ENCODE measurements at regions not wholly inside any gene's neighbourhood (a gene's known extent, or its start where the extent isn't known, plus 50 kb on each side); places are given as distances from the start of the nearest gene placed in this dataset.
"Not testable (repeated sequence)": the region's sequence is repeated elsewhere in the genome, so short reads cannot be mapped to it uniquely, and the experiment has no call there.

DNA sequence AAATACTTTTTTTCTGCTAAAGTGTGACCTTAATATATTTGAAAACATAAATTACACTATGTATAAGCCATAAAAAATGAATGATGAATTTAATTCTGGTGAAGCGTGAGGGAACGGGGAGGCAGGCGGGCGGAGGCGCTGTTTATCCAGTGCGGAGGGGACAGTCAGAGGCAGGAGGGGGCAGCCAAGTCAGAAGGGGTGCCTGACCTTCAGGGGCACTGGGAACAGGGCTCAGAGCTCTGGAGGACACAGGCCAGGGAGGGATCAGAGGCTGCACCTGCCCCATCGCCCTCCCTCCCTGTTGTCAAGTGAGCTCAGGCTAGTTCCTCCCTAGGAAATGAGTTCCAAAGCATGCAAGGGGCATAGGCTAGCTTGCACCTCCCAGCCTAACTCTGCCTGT is 82.0 kb upstream of the CASZ1 start:
- Histone ChIP-seq H3K9me3 (no peaks in the 10 kb centered on the region), H4K20me1 (no peaks in the 10 kb centered on the region), H3K27ac (no peak overlapping the region), H3K4me3 (no peak overlapping the region), H3K4me1 (no peaks in the 10 kb centered on the region), H3K27me3 (no peaks in the 10 kb centered on the region), H3K9ac (no peak overlapping the region), H3K4me2 (no peak overlapping the region), H3K36me3 (no peaks in the 10 kb centered on the region)
- TF ChIP-seq Cebpa-rat (IDR thresholded peaks at IDR 0.05): no peak

- Histone ChIP-seq H3K9me3 (no peaks in the 10 kb centered on the region), H3K4me3 (no peak overlapping the region), H3K4me1 (no peaks in the 10 kb centered on the region), H3K27me3 (no peaks in the 10 kb centered on the region), H3K36me3 (no peaks in the 10 kb centered on the region), H3K4me2 (no peak overlapping the region), H3K27ac (no peak overlapping the region), H3K9ac (no peak overlapping the region), H4K20me1 (no peaks in the 10 kb centered on the region)
- TF ChIP-seq Cebpa-rat (IDR thresholded peaks at IDR 0.05): no peak
Measured at GRCh38 chr1:10880063-10880462, 83.6 kb upstream of the CASZ1 start.

GRCh38 chr1:10881046-10881445 is 84.6 kb upstream of the CASZ1 start:
- Histone ChIP-seq H3K36me3 (no peaks in the 10 kb centered on the region), H3K9ac (no peak overlapping the region), H3K27ac (no peak overlapping the region), H3K9me3 (no peaks in the 10 kb centered on the region), H3K4me2 (no peak overlapping the region), H3K4me3 (no peak overlapping the region), H4K20me1 (no peaks in the 10 kb centered on the region), H3K27me3 (no peaks in the 10 kb centered on the region), H3K4me1 (no peaks in the 10 kb centered on the region)
- TF ChIP-seq Cebpa-rat (IDR thresholded peaks at IDR 0.05): no peak

- TF ChIP-seq Cebpa-rat (IDR thresholded peaks at IDR 0.05): no peak
- Histone ChIP-seq H3K36me3 (no peaks in the 10 kb centered on the region), H3K27ac (no peak overlapping the region), H3K9me3 (no peaks in the 10 kb centered on the region), H4K20me1 (no peaks in the 10 kb centered on the region), H3K4me3 (no peak overlapping the region), H3K9ac (no peak overlapping the region), H3K27me3 (peaks cover 4% of the 10 kb centered on the region), H3K4me1 (no peaks in the 10 kb centered on the region), H3K4me2 (no peak overlapping the region)
Measured at GRCh38 chr1:10882069-10882468, 85.6 kb upstream of the CASZ1 start.

DNA sequence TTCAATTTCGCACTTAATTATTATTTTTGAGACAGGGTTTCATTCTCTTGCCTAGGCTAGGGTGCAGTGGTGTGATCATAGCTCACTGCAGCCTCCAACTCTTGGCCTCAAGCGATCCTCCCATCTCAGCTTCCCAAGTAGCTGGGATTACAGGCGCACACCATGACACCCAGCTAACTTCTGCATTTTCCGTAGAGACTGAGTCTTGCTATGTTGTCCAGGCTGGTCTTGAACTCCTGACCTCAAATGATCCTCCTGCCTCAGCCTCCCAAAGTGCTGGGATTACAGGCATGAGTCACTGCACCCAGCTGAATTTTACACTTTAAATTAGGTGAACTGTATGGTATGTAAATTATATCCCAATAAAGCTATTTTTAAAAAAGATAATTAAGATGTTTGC is 90.6 kb upstream of the CASZ1 start:
- not testable (repeated sequence) for H3K36me3 ChIP-seq, H3K4me1 ChIP-seq, H3K9me3 ChIP-seq, H3K9ac ChIP-seq, H3K4me2 ChIP-seq, H3K4me3 ChIP-seq, H3K27ac ChIP-seq
- Histone ChIP-seq H3K27me3 (peaks cover 52% of the 10 kb centered on the region), H4K20me1 (peaks cover 24% of the 10 kb centered on the region; the same call in 1 of the 2 replicates)

DNA sequence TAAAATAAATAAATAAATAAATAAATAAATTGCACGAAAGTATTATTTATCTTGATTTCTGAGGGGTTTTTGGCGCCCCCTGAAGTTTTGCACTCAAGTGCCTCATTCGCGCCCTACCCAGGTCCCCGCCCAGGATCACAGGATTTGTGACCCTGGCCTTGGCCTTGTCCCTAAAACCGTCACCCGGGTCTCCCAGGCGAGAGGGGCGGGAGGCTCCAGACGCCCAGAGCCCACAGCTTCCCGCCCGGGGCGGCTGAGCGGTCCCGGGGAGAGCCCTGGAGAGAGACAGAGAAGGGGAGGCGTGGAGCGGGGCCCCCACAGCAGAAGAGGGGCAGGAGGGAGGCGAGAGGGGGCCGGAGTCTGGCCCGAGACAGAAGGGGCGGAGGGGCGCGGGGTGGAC is 91.8 kb upstream of the CASZ1 start:
- no peak overlapping the region for H3K4me3 ChIP-seq
- peaks cover 24% of the 10 kb centered on the region; the same call in 1 of the 2 replicates for H4K20me1 ChIP-seq
- peaks cover 54% of the 10 kb centered on the region for H3K27me3 ChIP-seq
- no peak for TF ChIP-seq Cebpa-rat (IDR thresholded peaks at IDR 0.05)
- H3K4me1 ChIP-seq: no peaks in the 10 kb centered on the region
- H3K9me3 ChIP-seq: no peaks in the 10 kb centered on the region
- no peaks in the 10 kb centered on the region for H3K36me3 ChIP-seq
- H3K9ac ChIP-seq: no peak overlapping the region
- no peak overlapping the region for H3K27ac ChIP-seq
- no peak overlapping the region for H3K4me2 ChIP-seq

DNA sequence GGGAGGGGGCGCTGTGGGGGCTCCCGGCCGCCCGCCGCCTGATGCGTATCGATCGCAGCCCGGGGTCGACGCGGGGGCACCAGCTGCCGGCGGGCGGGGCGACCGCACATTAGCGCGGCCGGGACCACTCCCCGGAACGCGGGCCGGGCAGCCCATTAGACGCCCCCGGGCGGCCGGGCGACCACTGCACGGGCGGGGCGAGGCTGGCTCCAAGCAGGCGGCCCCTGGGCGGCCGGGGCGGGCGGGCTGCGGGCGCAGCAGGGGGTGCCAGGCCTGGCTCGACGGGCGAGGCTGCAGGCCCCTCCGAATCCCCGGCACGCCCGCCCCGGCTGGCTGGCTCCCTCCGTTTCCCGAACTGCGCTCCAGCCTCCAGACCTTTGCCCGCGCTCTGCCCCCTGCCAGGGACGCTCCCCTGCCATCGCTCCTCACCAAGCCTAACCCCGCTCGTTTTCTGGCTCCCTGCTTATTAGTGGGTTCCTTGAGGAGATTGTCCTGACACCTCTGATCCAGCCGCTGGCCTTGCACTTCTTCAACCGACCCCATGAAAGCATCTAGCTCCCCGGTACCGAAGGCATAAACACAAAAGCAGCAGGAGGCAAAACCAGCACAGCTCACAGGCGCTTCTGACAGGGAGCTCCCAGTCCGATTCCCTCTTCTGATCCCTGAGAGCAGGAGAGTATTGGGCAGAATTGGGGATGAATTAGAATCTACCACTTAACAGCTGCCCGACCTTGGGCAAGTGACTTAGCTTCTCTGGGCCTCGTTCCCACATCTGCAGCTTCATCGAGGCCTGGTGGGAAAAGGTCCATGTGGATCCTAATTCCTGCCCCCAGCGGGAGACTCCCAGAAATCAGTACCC is 92.6 kb upstream of the CASZ1 start:
- no peak overlapping the region for H3K27ac ChIP-seq
- no peaks in the 10 kb centered on the region for H3K4me1 ChIP-seq
- H3K27me3 ChIP-seq: peaks cover 54% of the 10 kb centered on the region
- H3K9ac ChIP-seq: no peak overlapping the region
- TF ChIP-seq Cebpa-rat (IDR thresholded peaks at IDR 0.05): no peak
- H4K20me1 ChIP-seq: peaks cover 24% of the 10 kb centered on the region; the same call in 1 of the 2 replicates
- no peaks in the 10 kb centered on the region for H3K9me3 ChIP-seq
- H3K4me2 ChIP-seq: no peak overlapping the region
- no peaks in the 10 kb centered on the region for H3K36me3 ChIP-seq
- H3K4me3 ChIP-seq: no peak overlapping the region

GRCh38 chr1:10889650-10890353 is 93.4 kb upstream of the CASZ1 start:
- H3K4me2 ChIP-seq: no peak overlapping the region
- H3K27ac ChIP-seq: no peak overlapping the region
- TF ChIP-seq Cebpa-rat (IDR thresholded peaks at IDR 0.05): no peak
- no peak overlapping the region for H3K4me3 ChIP-seq
- H3K27me3 ChIP-seq: peaks cover 54% of the 10 kb centered on the region
- H3K4me1 ChIP-seq: no peaks in the 10 kb centered on the region
- H3K9ac ChIP-seq: no peak overlapping the region
- H3K36me3 ChIP-seq: no peaks in the 10 kb centered on the region
- H4K20me1 ChIP-seq: peaks cover 24% of the 10 kb centered on the region; the same call in 1 of the 2 replicates
- H3K9me3 ChIP-seq: no peaks in the 10 kb centered on the region

DNA sequence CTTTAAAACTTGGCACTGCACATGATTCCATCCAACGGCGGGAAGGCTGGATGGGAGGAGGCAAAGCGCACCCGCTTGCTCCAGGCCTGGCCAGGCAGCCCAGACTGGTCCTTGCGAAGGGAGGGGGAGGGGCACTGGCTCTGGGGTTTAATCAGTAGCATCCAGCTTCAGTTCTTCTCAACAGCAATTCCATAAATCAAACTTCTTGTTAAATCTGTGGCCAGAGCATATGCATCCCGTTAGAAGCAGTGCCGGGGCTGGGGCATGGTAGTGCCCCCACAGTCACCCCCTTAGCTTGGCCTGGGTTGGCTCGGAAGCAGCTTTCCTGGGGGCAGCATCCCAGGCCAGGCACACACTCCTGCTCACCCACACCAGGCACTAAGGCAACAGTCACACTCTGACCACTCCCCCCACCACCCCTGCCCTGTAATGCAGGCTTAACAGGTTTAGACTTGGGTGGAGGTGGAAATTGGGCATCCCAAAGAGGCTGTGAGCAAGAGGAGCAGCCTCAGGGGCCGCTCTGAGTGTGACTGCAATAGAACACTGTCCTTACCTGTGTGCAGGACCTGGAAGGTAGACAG is 94.1 kb upstream of the CASZ1 start:
- TF ChIP-seq Cebpa-rat (IDR thresholded peaks at IDR 0.05): no peak
- Histone ChIP-seq H3K27ac (no peak overlapping the region), H3K4me3 (no peak overlapping the region), H3K9me3 (no peaks in the 10 kb centered on the region), H3K9ac (no peak overlapping the region), H3K27me3 (peaks cover 54% of the 10 kb centered on the region), H3K4me1 (no peaks in the 10 kb centered on the region), H3K36me3 (no peaks in the 10 kb centered on the region), H3K4me2 (no peak overlapping the region), H4K20me1 (peaks cover 24% of the 10 kb centered on the region; the same call in 1 of the 2 replicates)

DNA sequence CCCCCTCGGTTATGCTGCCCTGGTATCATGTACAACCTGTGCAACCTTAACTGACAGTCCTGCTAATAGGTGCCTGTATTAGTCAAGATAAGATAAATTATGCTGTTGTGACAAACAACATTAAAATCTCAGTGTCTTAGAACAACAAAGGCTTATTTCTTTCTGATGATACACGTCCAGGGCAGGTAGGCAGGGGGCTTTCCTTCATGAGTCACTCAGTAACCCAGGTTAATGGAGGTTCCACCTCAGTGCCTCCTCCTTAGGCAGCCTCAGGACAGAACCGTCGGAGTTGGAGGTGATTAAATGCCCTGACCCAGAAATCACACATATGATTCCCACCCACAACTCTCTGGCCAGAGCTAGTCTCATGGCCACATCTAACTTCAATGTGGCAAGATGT is 94.6 kb upstream of the CASZ1 start:
- no peak overlapping the region for H3K4me3 ChIP-seq
- no peak overlapping the region for H3K4me2 ChIP-seq
- H3K27ac ChIP-seq: no peak overlapping the region
- peaks cover 54% of the 10 kb centered on the region for H3K27me3 ChIP-seq
- no peaks in the 10 kb centered on the region for H3K9me3 ChIP-seq
- TF ChIP-seq Cebpa-rat (IDR thresholded peaks at IDR 0.05): no peak
- no peaks in the 10 kb centered on the region for H3K4me1 ChIP-seq
- peaks cover 24% of the 10 kb centered on the region; the same call in 1 of the 2 replicates for H4K20me1 ChIP-seq
- H3K36me3 ChIP-seq: no peaks in the 10 kb centered on the region
- no peak overlapping the region for H3K9ac ChIP-seq
